RWPE2 (cell line): ENCODE measurements at regions not wholly inside any gene's neighbourhood (a gene's known extent, or its start where the extent isn't known, plus 50 kb on each side); places are given as distances from the start of the nearest gene placed in this dataset.

ENCODE experiments used
- ATAC-seq: fragments of 200-7000 bp; cut with Tn5 transposase; 3 replicates; pipeline ENCODE4 v1.9.1; 2021; ENCODE audit warnings: low read depth
- DNase-seq: peaks from one replicate; pipeline ENCODE4 v3.0.0-alpha.2; 2020; ENCODE audit warnings: low spot score
- H3K27ac ChIP-seq: fragments of 450-650 bp; 2 replicates; pipeline ENCODE4 v1.5.1; 2017; ENCODE audit warnings: mild to moderate bottlenecking; ENCODE audit not compliant: poor library complexity, severe bottlenecking
- H3K27me3 ChIP-seq: fragments of 250-450 bp; sonication (Bioruptor Pico); 2 replicates; pipeline ENCODE4 v1.5.1; 2021; ENCODE audit warnings: mild to moderate bottlenecking, moderate library complexity; ENCODE audit not compliant: insufficient read depth, poor library complexity, severe bottlenecking
- H3K36me3 ChIP-seq: fragments of 250-450 bp; sonication (Bioruptor Pico); 2 replicates; pipeline ENCODE4 v1.5.1; 2020; ENCODE audit warnings: low read depth, mild to moderate bottlenecking, moderate library complexity
- H3K4me1 ChIP-seq: fragments of 250-450 bp; sonication (Bioruptor Pico); 2 replicates; pipeline ENCODE4 v1.5.1; 2021; ENCODE audit warnings: mild to moderate bottlenecking, moderate library complexity; ENCODE audit not compliant: insufficient read depth, poor library complexity, severe bottlenecking
- H3K4me3 ChIP-seq: fragments of 250-450 bp; sonication (Bioruptor Pico); 2 replicates; pipeline ENCODE4 v1.5.1; 2021; ENCODE audit warnings: mild to moderate bottlenecking, moderate library complexity; ENCODE audit not compliant: severe bottlenecking
- H3K9me3 ChIP-seq: fragments of 250-450 bp; sonication (Bioruptor Pico); 2 replicates; pipeline ENCODE4 v1.5.1; 2021; ENCODE audit warnings: mild to moderate bottlenecking, moderate library complexity; ENCODE audit not compliant: severe bottlenecking
- TF ChIP-seq, protein P1 (sequence below): fragments of 450-650 bp; IDR thresholded peaks from one replicate; pipeline ENCODE4 v1.5.1; 2017; ENCODE audit warnings: mild to moderate bottlenecking, moderate library complexity; ENCODE audit not compliant: poor library complexity, severe bottlenecking

DNA sequence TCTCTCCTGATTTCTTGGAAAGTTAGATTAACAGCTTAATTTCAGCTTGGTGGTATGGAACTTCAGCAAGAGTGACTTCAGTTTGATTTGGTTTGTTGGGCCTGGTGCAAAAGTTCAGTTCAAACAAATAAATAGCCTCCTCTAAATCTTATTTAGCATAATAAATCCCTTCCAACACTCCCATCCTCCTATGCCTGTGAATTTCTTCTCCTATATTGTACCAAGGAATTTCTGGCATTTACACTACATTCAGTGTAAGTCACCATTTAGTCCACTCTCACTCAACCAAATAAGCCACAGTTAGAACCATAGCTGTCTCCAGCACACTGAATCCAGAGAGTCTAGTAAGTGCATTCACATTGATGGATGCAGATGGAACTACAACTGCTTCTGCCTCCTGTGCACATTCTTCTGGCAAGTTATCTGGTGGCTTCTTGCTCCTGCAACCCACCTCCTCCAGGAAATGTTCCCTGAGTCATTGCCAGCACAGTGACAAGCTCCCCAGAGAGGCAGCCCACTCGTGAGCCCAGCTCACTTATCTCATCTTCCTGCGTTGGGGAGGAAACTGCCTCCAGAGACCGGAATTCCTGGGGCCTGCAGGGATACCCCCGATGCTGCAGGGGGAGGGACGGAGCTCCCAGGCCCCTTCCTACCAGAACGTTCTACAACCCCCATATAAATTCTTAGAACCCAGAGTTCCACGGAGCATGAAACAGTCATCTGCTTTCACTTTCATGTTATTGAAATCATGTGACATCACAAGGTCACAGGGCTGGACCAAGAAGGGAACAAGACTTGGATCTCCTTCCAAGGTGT is 318.3 kb downstream of the PHKB start:
- peaks cover 6% of the 10 kb centered on the region for H3K4me1 ChIP-seq
- no peak overlapping the region for H3K4me3 ChIP-seq
- H3K9me3 ChIP-seq: no peaks in the 10 kb centered on the region
- no peaks in the 10 kb centered on the region for H3K36me3 ChIP-seq
- DNase-seq: no peak
- ATAC-seq: peak; percentile 44; the same call in 2 of the 3 replicates
- no peak overlapping the region for H3K27ac ChIP-seq
- H3K27me3 ChIP-seq: no peaks in the 10 kb centered on the region
- TF ChIP-seq, protein P1, sequence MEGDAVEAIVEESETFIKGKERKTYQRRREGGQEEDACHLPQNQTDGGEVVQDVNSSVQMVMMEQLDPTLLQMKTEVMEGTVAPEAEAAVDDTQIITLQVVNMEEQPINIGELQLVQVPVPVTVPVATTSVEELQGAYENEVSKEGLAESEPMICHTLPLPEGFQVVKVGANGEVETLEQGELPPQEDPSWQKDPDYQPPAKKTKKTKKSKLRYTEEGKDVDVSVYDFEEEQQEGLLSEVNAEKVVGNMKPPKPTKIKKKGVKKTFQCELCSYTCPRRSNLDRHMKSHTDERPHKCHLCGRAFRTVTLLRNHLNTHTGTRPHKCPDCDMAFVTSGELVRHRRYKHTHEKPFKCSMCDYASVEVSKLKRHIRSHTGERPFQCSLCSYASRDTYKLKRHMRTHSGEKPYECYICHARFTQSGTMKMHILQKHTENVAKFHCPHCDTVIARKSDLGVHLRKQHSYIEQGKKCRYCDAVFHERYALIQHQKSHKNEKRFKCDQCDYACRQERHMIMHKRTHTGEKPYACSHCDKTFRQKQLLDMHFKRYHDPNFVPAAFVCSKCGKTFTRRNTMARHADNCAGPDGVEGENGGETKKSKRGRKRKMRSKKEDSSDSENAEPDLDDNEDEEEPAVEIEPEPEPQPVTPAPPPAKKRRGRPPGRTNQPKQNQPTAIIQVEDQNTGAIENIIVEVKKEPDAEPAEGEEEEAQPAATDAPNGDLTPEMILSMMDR: no peak

DNA sequence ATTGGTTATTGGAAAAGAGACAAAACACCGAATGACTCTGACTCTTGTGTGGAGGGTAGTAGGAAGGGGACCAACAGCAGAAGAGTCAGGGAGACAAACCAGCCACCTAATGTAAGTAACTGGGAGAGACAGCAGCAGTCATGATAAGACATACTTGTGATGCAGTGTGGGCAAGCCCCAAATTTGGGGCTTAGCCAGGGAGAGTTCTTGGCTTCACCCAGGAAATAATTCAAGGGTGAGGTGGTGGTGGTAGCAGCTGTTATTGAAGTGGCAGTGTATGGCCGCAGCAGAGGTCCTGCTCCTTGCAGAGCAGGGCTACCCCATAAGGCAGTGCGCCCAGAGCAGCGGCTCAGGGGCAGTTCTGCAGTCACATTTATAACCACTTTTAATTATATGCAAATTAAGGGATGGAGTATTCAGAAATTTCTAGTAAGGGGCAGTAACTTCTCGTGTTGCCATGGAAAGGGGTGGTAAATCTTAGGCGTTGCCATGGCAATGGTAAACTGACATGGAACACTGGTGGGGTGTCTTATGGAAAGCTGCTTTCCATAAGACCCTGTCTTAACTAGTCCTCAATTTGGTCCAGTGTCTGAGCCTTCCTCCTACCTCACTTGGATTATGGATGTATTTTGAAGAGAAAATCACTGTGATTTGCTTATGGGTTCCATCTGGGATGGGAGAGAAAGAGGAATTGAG is 317.1 kb downstream of the PHKB start:
- Histone ChIP-seq H3K4me3 (no peak overlapping the region), H3K27me3 (no peaks in the 10 kb centered on the region), H3K4me1 (peaks cover 7% of the 10 kb centered on the region), H3K9me3 (no peaks in the 10 kb centered on the region), H3K27ac (no peak overlapping the region), H3K36me3 (no peaks in the 10 kb centered on the region)
- DNase-seq (no peak), ATAC-seq (no peak)
- TF ChIP-seq, protein P1: no peak

DNA sequence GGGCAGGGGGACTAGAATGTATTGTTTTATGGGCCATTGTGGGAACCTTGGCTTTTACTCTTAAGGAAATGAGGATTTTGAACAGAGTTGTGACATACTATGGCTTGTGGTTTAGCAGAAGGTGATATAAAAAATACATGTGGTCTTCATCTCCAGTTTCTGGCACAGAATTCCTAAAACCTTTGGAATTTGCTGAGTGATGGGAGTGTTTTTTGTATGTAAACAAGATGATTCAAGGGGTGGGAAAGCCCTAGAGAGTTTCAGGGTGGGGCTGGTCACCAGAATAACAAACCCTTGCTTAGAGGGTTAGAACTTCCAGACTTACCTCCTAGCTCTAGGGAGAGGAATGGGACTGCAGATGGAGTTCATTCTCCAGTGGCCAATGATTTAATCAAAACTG is 316.1 kb downstream of the PHKB start:
- Histone ChIP-seq H3K9me3 (no peaks in the 10 kb centered on the region), H3K27me3 (no peaks in the 10 kb centered on the region), H3K4me1 (peaks cover 7% of the 10 kb centered on the region), H3K36me3 (no peaks in the 10 kb centered on the region), H3K27ac (no peak overlapping the region), H3K4me3 (no peak overlapping the region)
- TF ChIP-seq, protein P1: no peak
- ATAC-seq (peak; percentile 36; the same call in 1 of the 3 replicates), DNase-seq (no peak)

DNA sequence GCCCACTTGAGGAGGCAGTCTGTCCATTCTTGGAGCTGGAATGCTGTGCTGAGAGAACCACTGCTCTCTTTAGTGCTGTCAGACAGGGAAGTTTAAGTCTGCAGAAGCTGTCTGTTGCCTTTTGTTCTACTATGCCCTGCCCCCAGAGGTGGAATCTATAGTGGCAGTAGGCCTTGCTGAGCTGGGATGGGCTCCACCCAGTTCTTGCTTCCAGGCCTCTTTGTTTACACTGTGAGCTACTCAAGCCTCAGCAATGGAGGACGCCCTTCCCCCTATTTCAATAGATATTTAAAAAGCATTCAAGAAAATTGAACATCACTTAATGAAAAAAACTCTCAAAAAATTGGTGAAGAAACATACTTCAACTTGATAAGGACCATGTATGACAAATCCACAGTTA is 313.5 kb downstream of the PHKB start:
- no peak overlapping the region for H3K4me3 ChIP-seq
- TF ChIP-seq, protein P1: no peak
- ATAC-seq (peak; percentile 57; the same call in 2 of the 3 replicates), DNase-seq (no peak)
- H3K4me1 ChIP-seq: peaks cover 7% of the 10 kb centered on the region
- no peak overlapping the region for H3K27ac ChIP-seq
- H3K9me3 ChIP-seq: no peaks in the 10 kb centered on the region
- no peaks in the 10 kb centered on the region for H3K27me3 ChIP-seq
- H3K36me3 ChIP-seq: no peaks in the 10 kb centered on the region

DNA sequence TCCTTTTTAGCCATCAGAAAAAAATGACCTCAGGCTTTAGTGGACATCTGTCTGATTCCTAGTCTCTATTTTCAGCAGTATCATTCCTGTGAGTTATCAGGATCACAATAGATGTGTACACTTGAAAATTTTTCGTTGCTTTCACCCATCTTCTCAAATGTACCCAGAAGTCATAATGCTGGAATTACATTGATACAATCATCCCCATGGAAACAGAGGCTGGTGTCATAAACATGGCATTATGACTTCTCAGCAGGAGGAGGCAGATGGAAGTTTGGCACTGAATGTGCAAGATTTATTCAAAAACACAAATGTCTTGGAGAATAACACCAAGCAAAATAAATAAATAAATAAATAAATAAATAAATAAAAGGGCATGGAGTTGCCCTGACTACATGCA is 292.5 kb downstream of the PHKB start:
- no peak for ATAC-seq
- Histone ChIP-seq H3K27ac (no peak overlapping the region), H3K9me3 (no peaks in the 10 kb centered on the region), H3K4me3 (no peak overlapping the region), H3K4me1 (no peaks in the 10 kb centered on the region), H3K27me3 (no peaks in the 10 kb centered on the region), H3K36me3 (no peaks in the 10 kb centered on the region)
- no peak for DNase-seq
- TF ChIP-seq, protein P1: no peak
